ENCODE measurements at regions not wholly inside any gene's neighbourhood (a gene's known extent, or its start where the extent isn't known, plus 50 kb on each side); places are given as distances from the start of the nearest gene placed in this dataset.

GRCh38 chr12:126210448-126210847 is 1145.2 kb downstream of the AACS start:
- TF ChIP-seq CTCF (IDR thresholded peaks at IDR 0.05) = no peak
- TF ChIP-seq POLR2A (IDR thresholded peaks at IDR 0.05) = no peak
